Stomach (tissue), 4 donors: ENCODE measurements at regions not wholly inside any gene's neighbourhood (a gene's known extent, or its start where the extent isn't known, plus 50 kb on each side); places are given as distances from the start of the nearest gene placed in this dataset.

Experiments
- CTCF ChIP-seq, 7 experiments: fragments of 450-650 bp in 4 of 7; fragments of 200-600 bp in 3 of 7; sonication (generic) in 3 of 7; IDR thresholded peaks; one replicate each; pipeline ENCODE4 v1.5.1; 2016 to 2019; ENCODE audit warnings: antibody characterized with exemption in 7 of 7, control low read depth in 2 of 7, mild to moderate bottlenecking in 1 of 7
- EP300 ChIP-seq: sonication (generic); formaldehyde crosslinking; IDR thresholded peaks from one replicate; pipeline ENCODE4 v1.6.1; 2017; ENCODE audit warnings: antibody characterized with exemption
- POLR2A ChIP-seq, 4 donors: fragments of 450-650 bp; IDR thresholded peaks; one replicate each; pipeline ENCODE4 v1.6.1; 2016; ENCODE audit warnings: antibody characterized with exemption in 4 of 4, control low read depth in 2 of 4, mild to moderate bottlenecking in 1 of 4, moderate library complexity in 1 of 4

- TF ChIP-seq CTCF (IDR thresholded peaks at IDR 0.05) (no peak), POLR2A (IDR thresholded peaks at IDR 0.05) (no peak), EP300 (no peak)
These were observed 141.7 kb upstream of the PRLR start for GRCh38 chr5:35371951-35372426.
